ENCODE measurements at regions not wholly inside any gene's neighbourhood (a gene's known extent, or its start where the extent isn't known, plus 50 kb on each side); places are given as distances from the start of the nearest gene placed in this dataset.

- Histone ChIP-seq H3K4me3 (ENCODE audit: low read length) (no peak overlapping the region), H3K27me3 (ENCODE audit: low read length) (no peaks in the 10 kb centered on the region), H3K4me1 (ENCODE audit: low read length) (no peaks in the 10 kb centered on the region), H3K9me2 (replicated peaks; ENCODE audit: insufficient read depth, low read length) (no peaks in the 10 kb centered on the region), H3K27ac (ENCODE audit: low read length) (no peak overlapping the region), H3K36me3 (ENCODE audit: insufficient read depth, low read length) (no peaks in the 10 kb centered on the region), H3K9me3 (ENCODE audit: low read length) (peaks cover 30% of the 10 kb centered on the region), H3K79me2 (ENCODE audit: low read length) (no peaks in the 10 kb centered on the region), H3K9ac (ENCODE audit: low read length) (no peak overlapping the region), H4K20me1 (ENCODE audit: insufficient read depth, low read depth, low read length) (no peaks in the 10 kb centered on the region), H3K4me2 (ENCODE audit: low read depth, low read length, poor library complexity, severe bottlenecking) (no peak overlapping the region), H2AFZ (ENCODE audit: low read length) (no peak overlapping the region)
- DNase-seq, result no peak
These were observed 149.3 kb upstream of the SEMA6D start for GRCh38 chr15:47568030-47568429.

GRCh38 chr15:47570044-47570443, 147.3 kb upstream of the SEMA6D start:
- Histone ChIP-seq H3K9ac (ENCODE audit: low read length) (no peak overlapping the region), H3K9me2 (replicated peaks; ENCODE audit: insufficient read depth, low read length) (no peaks in the 10 kb centered on the region), H3K27me3 (ENCODE audit: low read length) (no peaks in the 10 kb centered on the region), H3K27ac (ENCODE audit: low read length) (no peak overlapping the region), H3K9me3 (ENCODE audit: low read length) (peaks cover 33% of the 10 kb centered on the region), H3K4me1 (ENCODE audit: low read length) (no peaks in the 10 kb centered on the region), H3K4me3 (ENCODE audit: low read length) (no peak overlapping the region), H4K20me1 (ENCODE audit: insufficient read depth, low read depth, low read length) (no peaks in the 10 kb centered on the region), H3K79me2 (ENCODE audit: low read length) (no peaks in the 10 kb centered on the region), H2AFZ (ENCODE audit: low read length) (no peak overlapping the region), H3K4me2 (ENCODE audit: low read depth, low read length, poor library complexity, severe bottlenecking) (no peak overlapping the region), H3K36me3 (ENCODE audit: insufficient read depth, low read length) (no peaks in the 10 kb centered on the region)
- no peak for DNase-seq

- no peaks in the 10 kb centered on the region for H3K36me3 ChIP-seq (ENCODE audit: insufficient read depth, low read length)
- no peak overlapping the region for H2AFZ ChIP-seq (ENCODE audit: low read length)
- no peak overlapping the region for H3K4me2 ChIP-seq (ENCODE audit: low read depth, low read length, poor library complexity, severe bottlenecking)
- H3K4me3 ChIP-seq (ENCODE audit: low read length), result no peak overlapping the region
- no peaks in the 10 kb centered on the region for H3K9me2 ChIP-seq (replicated peaks; ENCODE audit: insufficient read depth, low read length)
- no peaks in the 10 kb centered on the region for H3K79me2 ChIP-seq (ENCODE audit: low read length)
- no peaks in the 10 kb centered on the region for H3K27me3 ChIP-seq (ENCODE audit: low read length)
- peaks cover 30% of the 10 kb centered on the region for H3K9me3 ChIP-seq (ENCODE audit: low read length)
- no peak for DNase-seq
- H3K4me1 ChIP-seq (ENCODE audit: low read length), result no peaks in the 10 kb centered on the region
- no peak overlapping the region for H3K27ac ChIP-seq (ENCODE audit: low read length)
- no peaks in the 10 kb centered on the region for H4K20me1 ChIP-seq (ENCODE audit: insufficient read depth, low read depth, low read length)
- no peak overlapping the region for H3K9ac ChIP-seq (ENCODE audit: low read length)
These were observed 146.9 kb upstream of the SEMA6D start for GRCh38 chr15:47570451-47570850.

- Histone ChIP-seq H3K79me2 (ENCODE audit: low read length) (no peaks in the 10 kb centered on the region), H3K4me1 (ENCODE audit: low read length) (no peaks in the 10 kb centered on the region), H3K9ac (ENCODE audit: low read length) (no peak overlapping the region), H3K27ac (ENCODE audit: low read length) (no peak overlapping the region), H3K9me2 (replicated peaks; ENCODE audit: insufficient read depth, low read length) (no peaks in the 10 kb centered on the region), H3K4me2 (ENCODE audit: low read depth, low read length, poor library complexity, severe bottlenecking) (no peak overlapping the region), H2AFZ (ENCODE audit: low read length) (no peak overlapping the region), H3K27me3 (ENCODE audit: low read length) (no peaks in the 10 kb centered on the region), H3K36me3 (ENCODE audit: insufficient read depth, low read length) (no peaks in the 10 kb centered on the region), H4K20me1 (ENCODE audit: insufficient read depth, low read depth, low read length) (no peaks in the 10 kb centered on the region), H3K4me3 (ENCODE audit: low read length) (no peak overlapping the region), H3K9me3 (ENCODE audit: low read length) (peaks cover 32% of the 10 kb centered on the region)
- DNase-seq, result no peak
These were observed 146.2 kb upstream of the SEMA6D start for GRCh38 chr15:47570881-47571640.

GRCh38 chr15:47573673-47574072, 143.6 kb upstream of the SEMA6D start:
- Histone ChIP-seq H3K4me1 (ENCODE audit: low read length) (no peaks in the 10 kb centered on the region), H2AFZ (ENCODE audit: low read length) (no peak overlapping the region), H3K9ac (ENCODE audit: low read length) (no peak overlapping the region), H3K4me3 (ENCODE audit: low read length) (no peak overlapping the region), H3K9me3 (ENCODE audit: low read length) (peaks cover 26% of the 10 kb centered on the region), H3K4me2 (ENCODE audit: low read depth, low read length, poor library complexity, severe bottlenecking) (no peak overlapping the region), H4K20me1 (ENCODE audit: insufficient read depth, low read depth, low read length) (no peaks in the 10 kb centered on the region), H3K36me3 (ENCODE audit: insufficient read depth, low read length) (no peaks in the 10 kb centered on the region), H3K27me3 (ENCODE audit: low read length) (no peaks in the 10 kb centered on the region), H3K9me2 (replicated peaks; ENCODE audit: insufficient read depth, low read length) (no peaks in the 10 kb centered on the region), H3K27ac (ENCODE audit: low read length) (no peak overlapping the region), H3K79me2 (ENCODE audit: low read length) (no peaks in the 10 kb centered on the region)
- DNase-seq, result no peak

- Histone ChIP-seq H3K4me1 (ENCODE audit: low read length) (no peaks in the 10 kb centered on the region), H3K27me3 (ENCODE audit: low read length) (no peaks in the 10 kb centered on the region), H3K27ac (ENCODE audit: low read length) (no peak overlapping the region), H3K4me2 (ENCODE audit: low read depth, low read length, poor library complexity, severe bottlenecking) (no peak overlapping the region), H3K36me3 (ENCODE audit: insufficient read depth, low read length) (no peaks in the 10 kb centered on the region), H3K79me2 (ENCODE audit: low read length) (no peaks in the 10 kb centered on the region), H3K9me3 (ENCODE audit: low read length) (peaks cover 18% of the 10 kb centered on the region), H2AFZ (ENCODE audit: low read length) (no peak overlapping the region), H3K4me3 (ENCODE audit: low read length) (no peak overlapping the region), H3K9ac (ENCODE audit: low read length) (no peak overlapping the region), H4K20me1 (ENCODE audit: insufficient read depth, low read depth, low read length) (no peaks in the 10 kb centered on the region), H3K9me2 (replicated peaks; ENCODE audit: insufficient read depth, low read length) (no peaks in the 10 kb centered on the region)
- no peak for DNase-seq
These were observed 140.3 kb upstream of the SEMA6D start for GRCh38 chr15:47577000-47577399.

- Histone ChIP-seq H3K9me3 (ENCODE audit: low read length) (peaks cover 18% of the 10 kb centered on the region), H3K4me2 (ENCODE audit: low read depth, low read length, poor library complexity, severe bottlenecking) (no peak overlapping the region), H3K4me3 (ENCODE audit: low read length) (no peak overlapping the region), H3K4me1 (ENCODE audit: low read length) (no peaks in the 10 kb centered on the region), H3K27me3 (ENCODE audit: low read length) (no peaks in the 10 kb centered on the region), H3K27ac (ENCODE audit: low read length) (no peak overlapping the region), H3K9me2 (replicated peaks; ENCODE audit: insufficient read depth, low read length) (no peaks in the 10 kb centered on the region), H3K9ac (ENCODE audit: low read length) (no peak overlapping the region), H3K36me3 (ENCODE audit: insufficient read depth, low read length) (no peaks in the 10 kb centered on the region), H3K79me2 (ENCODE audit: low read length) (no peaks in the 10 kb centered on the region), H4K20me1 (ENCODE audit: insufficient read depth, low read depth, low read length) (no peaks in the 10 kb centered on the region), H2AFZ (ENCODE audit: low read length) (no peak overlapping the region)
- no peak for DNase-seq
These were observed 139.8 kb upstream of the SEMA6D start for GRCh38 chr15:47577461-47577860.

- Histone ChIP-seq H3K27me3 (ENCODE audit: low read length) (no peaks in the 10 kb centered on the region), H2AFZ (ENCODE audit: low read length) (no peak overlapping the region)
These were observed 135.1 kb upstream of the SEMA6D start for GRCh38 chr15:47582233-47582632.

More at GRCh38 chr15:47582233-47582632, 135.1 kb upstream of the SEMA6D start:
- Histone ChIP-seq H3K9me2 (replicated peaks; ENCODE audit: insufficient read depth, low read length) (no peaks in the 10 kb centered on the region), H3K4me2 (ENCODE audit: low read depth, low read length, poor library complexity, severe bottlenecking) (no peak overlapping the region), H3K4me1 (ENCODE audit: low read length) (no peaks in the 10 kb centered on the region), H3K36me3 (ENCODE audit: insufficient read depth, low read length) (no peaks in the 10 kb centered on the region), H4K20me1 (ENCODE audit: insufficient read depth, low read depth, low read length) (no peaks in the 10 kb centered on the region), H3K79me2 (ENCODE audit: low read length) (no peaks in the 10 kb centered on the region), H3K4me3 (ENCODE audit: low read length) (no peak overlapping the region), H3K9me3 (ENCODE audit: low read length) (peaks cover 9% of the 10 kb centered on the region), H3K9ac (ENCODE audit: low read length) (no peak overlapping the region), H3K27ac (ENCODE audit: low read length) (no peak overlapping the region)
- DNase-seq, result no peak
